Gastroesophageal sphincter (tissue), 4 donors: ENCODE measurements at regions not wholly inside any gene's neighbourhood (a gene's known extent, or its start where the extent isn't known, plus 50 kb on each side); places are given as distances from the start of the nearest gene placed in this dataset.

ENCODE experiments used
- ATAC-seq: fragments of 150-250 bp; one replicate; pipeline ENCODE4 v1.9.1; 2016; ENCODE audit warnings: mild to moderate bottlenecking, moderate library complexity
- H3K27ac ChIP-seq, 4 donors: fragments of 200-600 bp; sonication (generic) in 3 of 4; 1 replicate in 3 of 4; 2 replicates in 1 of 4; pipeline ENCODE4 v1.5.1; 2016 to 2019
- H3K27me3 ChIP-seq: fragments of 200-600 bp; sonication (generic); one replicate; pipeline ENCODE4 v1.5.1; 2019
- H3K36me3 ChIP-seq, 2 donors: fragments of 200-600 bp; sonication (generic); one replicate each; pipeline ENCODE4 v1.5.1; 2019; ENCODE audit warnings: control low read depth in 1 of 2
- H3K4me1 ChIP-seq, 3 donors: fragments of 200-600 bp; sonication (generic); 1 replicate in 2 of 3; 2 replicates in 1 of 3; pipeline ENCODE4 v1.5.1; 2016 to 2019; ENCODE audit warnings: control low read depth in 2 of 3
- H3K4me3 ChIP-seq, 2 donors: fragments of 200-600 bp; sonication (generic); one replicate each; pipeline ENCODE4 v1.5.1; 2019; ENCODE audit warnings: mild to moderate bottlenecking in 1 of 2, moderate library complexity in 1 of 2
- H3K9me3 ChIP-seq, 3 donors: fragments of 200-600 bp; sonication (generic); one replicate each; pipeline ENCODE4 v1.5.1; 2017 to 2019; ENCODE audit warnings: control low read depth in 2 of 3
- CTCF ChIP-seq, 4 experiments: fragments of 200-600 bp in 2 of 4; fragments of 450-650 bp in 2 of 4; sonication (generic) in 1 of 4; IDR thresholded peaks; one replicate each; pipeline ENCODE4 v1.5.1; 2017 to 2019; ENCODE audit warnings: antibody characterized with exemption in 4 of 4, mild to moderate bottlenecking in 2 of 4, moderate library complexity in 2 of 4
- EP300 ChIP-seq: sonication (generic); formaldehyde crosslinking; IDR thresholded peaks from one replicate; pipeline ENCODE4 v1.6.1; 2017; ENCODE audit warnings: antibody characterized with exemption, mild to moderate bottlenecking
- POLR2A ChIP-seq, 2 donors: fragments of 450-650 bp; IDR thresholded peaks; one replicate each; pipeline ENCODE4 v1.6.1; 2017; ENCODE audit warnings: antibody characterized with exemption in 2 of 2, mild to moderate bottlenecking in 2 of 2, moderate library complexity in 1 of 2
- POLR2AphosphoS5 ChIP-seq: sonication (generic); formaldehyde crosslinking; IDR thresholded peaks from one replicate; pipeline ENCODE4 v1.6.1; 2017; ENCODE audit warnings: antibody characterized with exemption
- WGBS, 2 donors: methylation state at CpG; one replicate each; pipeline ENCODE4 v1.1.5; 2018; ENCODE audit warnings: low coverage in 1 of 2; 5-methylcytosine and 5-hydroxymethylcytosine counted together

- H3K4me1 ChIP-seq = no peaks in the 10 kb centered on the region
- TF ChIP-seq POLR2AphosphoS5 = no peak
- TF ChIP-seq POLR2A (IDR thresholded peaks at IDR 0.05) = no peak
- TF ChIP-seq EP300 = no peak
- no peak for TF ChIP-seq CTCF (IDR thresholded peaks at IDR 0.05)
- H3K9me3 ChIP-seq = no peaks in the 10 kb centered on the region
- H3K27me3 ChIP-seq = no peaks in the 10 kb centered on the region
- no peak overlapping the region for H3K27ac ChIP-seq
- 67 to 80% methylated on average over 1 to 5 of the region's 7 CpGs for WGBS, 2 donors
- no peak overlapping the region for H3K4me3 ChIP-seq
- no peaks in the 10 kb centered on the region for H3K36me3 ChIP-seq
- ATAC-seq = no peak
Observed at GRCh38 chr1:13878021-13878420, 178.0 kb downstream of the PRDM2 start.

GRCh38 chr1:13878451-13878850 lies 178.5 kb downstream of the PRDM2 start:
- H3K27ac ChIP-seq = no peak overlapping the region
- H3K4me3 ChIP-seq = no peak overlapping the region
- no peaks in the 10 kb centered on the region for H3K36me3 ChIP-seq
- no peaks in the 10 kb centered on the region for H3K27me3 ChIP-seq
- 87 to 100% methylated on average over 2 to 9 of the region's 9 CpGs for WGBS, 2 donors
- H3K9me3 ChIP-seq = no peaks in the 10 kb centered on the region
- H3K4me1 ChIP-seq = no peaks in the 10 kb centered on the region
- no peak for ATAC-seq
- TF ChIP-seq POLR2A (IDR thresholded peaks at IDR 0.05) (no peak), CTCF (IDR thresholded peaks at IDR 0.05) (no peak), POLR2AphosphoS5 (no peak), EP300 (no peak)

GRCh38 chr1:13881385-13882088 lies 181.5 kb downstream of the PRDM2 start:
- H3K4me3 ChIP-seq = no peak overlapping the region
- no peak for TF ChIP-seq CTCF (IDR thresholded peaks at IDR 0.05)
- no peak for TF ChIP-seq EP300
- TF ChIP-seq POLR2A (IDR thresholded peaks at IDR 0.05) = no peak
- TF ChIP-seq POLR2AphosphoS5 = no peak
- H3K36me3 ChIP-seq = no peaks in the 10 kb centered on the region
- H3K27ac ChIP-seq = no peak overlapping the region
- no peaks in the 10 kb centered on the region for H3K4me1 ChIP-seq
- ATAC-seq = no peak
- WGBS, 2 donors = 61% methylated on average over 4 of the region's 5 CpGs
- H3K27me3 ChIP-seq = no peaks in the 10 kb centered on the region
- H3K9me3 ChIP-seq = no peaks in the 10 kb centered on the region

- peaks cover 51% of the 10 kb centered on the region for H3K27me3 ChIP-seq
- peaks cover 0 to 16% (median 5%) of the 10 kb centered on the region in 3 donors for H3K4me1 ChIP-seq
- no peak overlapping the region for H3K4me3 ChIP-seq
- H3K27ac ChIP-seq = no peak overlapping the region
- no peaks in the 10 kb centered on the region for H3K36me3 ChIP-seq
- H3K9me3 ChIP-seq = peaks cover 0 to 6% (median 0%) of the 10 kb centered on the region in 3 donors
- ATAC-seq = no peak
- TF ChIP-seq POLR2AphosphoS5 (no peak), CTCF (IDR thresholded peaks at IDR 0.05) (no peak), EP300 (no peak), POLR2A (IDR thresholded peaks at IDR 0.05) (no peak)
- 45 to 79% methylated on average over 7 to 10 of the region's 10 CpGs for WGBS, 2 donors
Observed at GRCh38 chr1:13888351-13888986, 188.5 kb downstream of the PRDM2 start.

- no peak overlapping the region for H3K4me3 ChIP-seq
- 36 to 70% methylated on average over 2 to 3 of the region's 3 CpGs for WGBS, 2 donors
- peaks cover 53% of the 10 kb centered on the region for H3K27me3 ChIP-seq
- ATAC-seq = no peak
- H3K27ac ChIP-seq = no peak overlapping the region
- H3K9me3 ChIP-seq = peaks cover 0 to 6% (median 0%) of the 10 kb centered on the region in 3 donors
- TF ChIP-seq CTCF (IDR thresholded peaks at IDR 0.05) (no peak), EP300 (no peak), POLR2AphosphoS5 (no peak), POLR2A (IDR thresholded peaks at IDR 0.05) (no peak)
- H3K4me1 ChIP-seq = peaks cover 0 to 18% (median 5%) of the 10 kb centered on the region in 3 donors
- no peaks in the 10 kb centered on the region for H3K36me3 ChIP-seq
Observed at GRCh38 chr1:13889495-13889894, 189.5 kb downstream of the PRDM2 start.
